ENCODE measurements at regions not wholly inside any gene's neighbourhood (a gene's known extent, or its start where the extent isn't known, plus 50 kb on each side); places are given as distances from the start of the nearest gene placed in this dataset.

- H3K4me3 ChIP-seq (ENCODE audit: low read depth, low read length), result no peak overlapping the region
- TF ChIP-seq, protein P1, sequence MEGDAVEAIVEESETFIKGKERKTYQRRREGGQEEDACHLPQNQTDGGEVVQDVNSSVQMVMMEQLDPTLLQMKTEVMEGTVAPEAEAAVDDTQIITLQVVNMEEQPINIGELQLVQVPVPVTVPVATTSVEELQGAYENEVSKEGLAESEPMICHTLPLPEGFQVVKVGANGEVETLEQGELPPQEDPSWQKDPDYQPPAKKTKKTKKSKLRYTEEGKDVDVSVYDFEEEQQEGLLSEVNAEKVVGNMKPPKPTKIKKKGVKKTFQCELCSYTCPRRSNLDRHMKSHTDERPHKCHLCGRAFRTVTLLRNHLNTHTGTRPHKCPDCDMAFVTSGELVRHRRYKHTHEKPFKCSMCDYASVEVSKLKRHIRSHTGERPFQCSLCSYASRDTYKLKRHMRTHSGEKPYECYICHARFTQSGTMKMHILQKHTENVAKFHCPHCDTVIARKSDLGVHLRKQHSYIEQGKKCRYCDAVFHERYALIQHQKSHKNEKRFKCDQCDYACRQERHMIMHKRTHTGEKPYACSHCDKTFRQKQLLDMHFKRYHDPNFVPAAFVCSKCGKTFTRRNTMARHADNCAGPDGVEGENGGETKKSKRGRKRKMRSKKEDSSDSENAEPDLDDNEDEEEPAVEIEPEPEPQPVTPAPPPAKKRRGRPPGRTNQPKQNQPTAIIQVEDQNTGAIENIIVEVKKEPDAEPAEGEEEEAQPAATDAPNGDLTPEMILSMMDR (IDR thresholded peaks at IDR 0.05; ENCODE audit: low read depth, low read length), result no peak
- no peak for TF ChIP-seq MYC (IDR thresholded peaks at IDR 0.05; ENCODE audit: low read depth, low read length)
- TF ChIP-seq POLR2A (IDR thresholded peaks at IDR 0.05; ENCODE audit: extremely low read depth, insufficient read length), result no peak
- TF ChIP-seq, protein P2, sequence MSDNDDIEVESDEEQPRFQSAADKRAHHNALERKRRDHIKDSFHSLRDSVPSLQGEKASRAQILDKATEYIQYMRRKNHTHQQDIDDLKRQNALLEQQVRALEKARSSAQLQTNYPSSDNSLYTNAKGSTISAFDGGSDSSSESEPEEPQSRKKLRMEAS (IDR thresholded peaks at IDR 0.05; ENCODE audit: low read depth, low read length), result no peak
- peak; percentile 18 for DNase-seq (ENCODE audit: low read depth)
These were observed 248.3 kb downstream of the PHF14 start for GRCh38 chr7:11221984-11222383.

DNA sequence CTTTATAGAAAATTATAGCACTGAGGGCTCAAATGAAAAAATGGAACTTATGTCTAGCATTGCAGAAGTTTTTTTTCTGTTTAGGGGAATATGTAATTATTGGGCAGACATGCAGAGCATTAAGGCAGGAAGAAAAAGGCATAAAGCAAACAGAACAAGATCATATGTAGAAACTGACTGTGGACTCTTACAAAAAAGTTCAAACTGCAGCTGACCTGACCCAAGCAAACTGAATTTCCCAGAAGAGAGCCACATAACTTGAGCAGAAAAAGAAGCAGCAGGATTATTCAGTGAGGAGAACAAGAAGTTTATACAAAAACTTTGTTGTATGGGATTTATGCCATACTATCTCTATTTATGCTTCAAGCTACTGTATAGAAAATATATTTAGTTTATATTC lies 250.9 kb downstream of the PHF14 start:
- TF ChIP-seq POLR2A (IDR thresholded peaks at IDR 0.05; ENCODE audit: extremely low read depth, insufficient read length), result no peak
- TF ChIP-seq, protein P1 (IDR thresholded peaks at IDR 0.05; ENCODE audit: low read depth, low read length), result no peak
- no peak for TF ChIP-seq MYC (IDR thresholded peaks at IDR 0.05; ENCODE audit: low read depth, low read length)
- TF ChIP-seq, protein P2 (IDR thresholded peaks at IDR 0.05; ENCODE audit: low read depth, low read length), result no peak
- DNase-seq (ENCODE audit: low read depth), result no peak

DNA sequence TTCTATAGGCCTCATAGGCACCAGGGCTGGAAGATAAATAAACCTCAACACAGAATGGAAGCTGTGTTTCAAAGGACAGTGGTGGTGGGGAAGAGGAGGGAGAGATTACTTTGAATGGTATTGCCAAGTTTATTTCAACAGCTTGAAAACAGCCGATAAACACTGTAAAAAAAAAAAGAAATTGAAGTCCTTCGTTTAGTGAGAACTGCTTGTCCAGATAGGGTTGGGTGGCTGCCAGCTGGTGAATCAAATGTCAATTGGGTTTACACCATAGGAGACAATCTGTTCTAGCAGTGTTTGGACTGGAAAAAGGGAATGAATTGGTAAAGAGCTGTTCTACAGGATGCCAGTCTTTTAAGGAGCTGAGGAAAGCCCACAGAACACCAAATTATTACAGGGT lies 254.8 kb downstream of the PHF14 start:
- TF ChIP-seq MYC (IDR thresholded peaks at IDR 0.05; ENCODE audit: low read depth, low read length) (no peak), POLR2A (IDR thresholded peaks at IDR 0.05; ENCODE audit: extremely low read depth, insufficient read length) (no peak)
- TF ChIP-seq, protein P2 (IDR thresholded peaks at IDR 0.05; ENCODE audit: low read depth, low read length), result no peak
- TF ChIP-seq, protein P1 (IDR thresholded peaks at IDR 0.05; ENCODE audit: low read depth, low read length), result no peak
- H3K4me3 ChIP-seq (ENCODE audit: low read depth, low read length), result no peak overlapping the region
- DNase-seq (ENCODE audit: low read depth), result no peak

More for the DNA sequence above, 250.9 kb downstream of the PHF14 start:
- H3K4me3 ChIP-seq (ENCODE audit: low read depth, low read length), result no peak overlapping the region

DNA sequence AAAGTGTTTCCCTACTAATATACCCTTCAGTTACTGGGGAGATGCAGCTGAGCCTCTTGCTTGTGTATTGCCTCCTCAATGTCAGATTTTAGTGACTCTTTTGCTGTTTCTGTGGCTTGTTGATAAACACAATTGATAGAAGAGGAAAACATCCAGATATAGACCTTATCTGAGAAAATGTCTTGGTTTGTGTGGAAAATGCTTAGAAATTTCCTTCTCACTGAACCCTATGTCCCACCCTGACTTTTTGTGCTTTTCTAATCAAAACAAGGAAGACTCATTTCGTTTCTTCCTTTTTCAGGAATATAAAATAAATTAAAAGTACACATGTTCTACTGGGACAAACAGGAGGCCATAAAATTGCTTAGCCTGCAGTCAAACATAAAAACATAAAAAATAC lies 257.5 kb downstream of the PHF14 start:
- no peak for DNase-seq (ENCODE audit: low read depth)
- H3K4me3 ChIP-seq (ENCODE audit: low read depth, low read length), result no peak overlapping the region
- TF ChIP-seq MYC (IDR thresholded peaks at IDR 0.05; ENCODE audit: low read depth, low read length) (no peak), POLR2A (IDR thresholded peaks at IDR 0.05; ENCODE audit: extremely low read depth, insufficient read length) (no peak)
- TF ChIP-seq, protein P1 (IDR thresholded peaks at IDR 0.05; ENCODE audit: low read depth, low read length), result no peak
- TF ChIP-seq, protein P2 (IDR thresholded peaks at IDR 0.05; ENCODE audit: low read depth, low read length), result no peak

GRCh38 chr7:11232462-11232861 lies 258.8 kb downstream of the PHF14 start:
- DNase-seq (ENCODE audit: low read depth), result no peak
- TF ChIP-seq MYC (IDR thresholded peaks at IDR 0.05; ENCODE audit: low read depth, low read length) (no peak), POLR2A (IDR thresholded peaks at IDR 0.05; ENCODE audit: extremely low read depth, insufficient read length) (no peak)
- TF ChIP-seq, protein P2 (IDR thresholded peaks at IDR 0.05; ENCODE audit: low read depth, low read length), result no peak
- TF ChIP-seq, protein P1 (IDR thresholded peaks at IDR 0.05; ENCODE audit: low read depth, low read length), result no peak
- H3K4me3 ChIP-seq (ENCODE audit: low read depth, low read length), result no peak overlapping the region
